SU-DHL-6 (cell line): ENCODE measurements at regions not wholly inside any gene's neighbourhood (a gene's known extent, or its start where the extent isn't known, plus 50 kb on each side); places are given as distances from the start of the nearest gene placed in this dataset.

Experiments
- H2AFZ ChIP-seq: fragments of 200-600 bp; sonication (generic); 2 replicates; pipeline ENCODE4 v1.6.1; 2014; ENCODE audit warnings: low read depth, mild to moderate bottlenecking, moderate library complexity, mixed read lengths, antibody characterized with exemption, low read length; ENCODE audit not compliant: severe bottlenecking
- H3F3A ChIP-seq: fragments of 200-600 bp; shearing (Covaris generic); 2 replicates; pipeline ENCODE4 v1.6.0; 2016; ENCODE audit warnings: antibody characterized with exemption, mild to moderate bottlenecking; ENCODE audit not compliant: insufficient read depth
- H3K27ac ChIP-seq: fragments of 200-600 bp; sonication (generic); 2 replicates; pipeline ENCODE4 v1.5.1; 2016; ENCODE audit warnings: low read depth, mild to moderate bottlenecking, low read length, moderate library complexity, mixed read lengths
- H3K27me3 ChIP-seq: fragments of 200-600 bp; sonication (generic), shearing (Covaris generic); 2 replicates; pipeline ENCODE4 v1.6.0; 2014; ENCODE audit warnings: mild to moderate bottlenecking, low read length
- H3K36me3 ChIP-seq: fragments of 200-600 bp; sonication (generic); 2 replicates; pipeline ENCODE4 v1.6.1; 2014; ENCODE audit warnings: mild to moderate bottlenecking, low read length, mixed read lengths
- H3K4me2 ChIP-seq: fragments of 300-600, 200-600 bp; shearing (Covaris generic), sonication (generic); 2 replicates; pipeline ENCODE4 v1.6.0; 2014; ENCODE audit warnings: low read length, low read depth, mild to moderate bottlenecking; ENCODE audit not compliant: poor library complexity, severe bottlenecking
- H3K4me3 ChIP-seq: fragments of 200-600 bp; sonication (generic); 2 replicates; pipeline ENCODE4 v1.5.1; 2014; ENCODE audit warnings: antibody characterized with exemption, low read length, mild to moderate bottlenecking, mixed read lengths; ENCODE audit not compliant: insufficient read depth, poor library complexity, severe bottlenecking
- H3K79me2 ChIP-seq: fragments of 200-600 bp; sonication (generic); 2 replicates; pipeline ENCODE4 v1.6.1; 2014; ENCODE audit warnings: mild to moderate bottlenecking, low read length, moderate library complexity; ENCODE audit not compliant: insufficient read depth
- H3K9ac ChIP-seq: fragments of 200-600 bp; sonication (generic); 2 replicates; pipeline ENCODE4 v1.7.0; 2014; ENCODE audit warnings: mild to moderate bottlenecking, low read length
- H3K9me2 ChIP-seq: fragments of 200-600 bp; sonication (generic); replicated peaks from 2 replicates; pipeline ENCODE4 v1.6.1; 2014; ENCODE audit warnings: low read length; ENCODE audit not compliant: insufficient read depth
- H3K9me3 ChIP-seq: fragments of 200-600 bp; sonication (generic); 2 replicates; pipeline ENCODE4 v1.6.1; 2014; ENCODE audit warnings: low read length, mixed read lengths; ENCODE audit not compliant: insufficient read depth
- H4K20me1 ChIP-seq: fragments of 200-600 bp; sonication (generic); 2 replicates; pipeline ENCODE4 v1.6.1; 2014; ENCODE audit warnings: low read depth, mild to moderate bottlenecking, antibody characterized with exemption, low read length, moderate library complexity, mixed read lengths
- CTCF ChIP-seq: fragments of 200-600 bp; sonication (generic); IDR thresholded peaks from one replicate; pipeline ENCODE4 v1.5.1; 2017; ENCODE audit warnings: antibody characterized with exemption, mild to moderate bottlenecking, low read length, moderate library complexity; ENCODE audit not compliant: insufficient read depth, poor library complexity, severe bottlenecking
- EZH2phosphoT487 ChIP-seq: fragments of 200-600 bp; sonication (generic), shearing (Covaris generic); conservative IDR thresholded peaks from 2 replicates; pipeline ENCODE4 v1.6.1; 2018; ENCODE audit warnings: mild to moderate bottlenecking, antibody characterized with exemption, low read length, moderate library complexity, mixed read lengths

DNA sequence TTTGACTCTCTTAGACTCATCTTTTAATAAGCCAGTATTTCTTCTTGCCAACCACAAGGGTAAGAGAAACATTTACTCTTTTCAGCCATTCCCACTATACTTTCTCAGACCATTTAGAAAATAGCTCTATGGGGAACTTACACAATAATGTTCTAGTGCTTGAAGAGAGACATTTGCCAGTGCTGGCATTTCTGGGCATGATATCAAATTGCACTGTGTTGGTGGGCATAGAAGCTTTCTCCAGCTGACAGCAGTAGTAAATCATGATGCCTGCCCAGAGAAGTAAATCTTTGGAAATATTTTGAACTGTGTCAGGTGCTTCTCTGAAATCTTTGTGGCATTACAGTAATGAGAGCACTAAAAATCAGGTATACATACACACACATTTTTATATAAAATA lies 346.6 kb downstream of the CBLN2 start:
- no peaks in the 10 kb centered on the region for H3K9me3 ChIP-seq
- no peaks in the 10 kb centered on the region for H3K9me2 ChIP-seq
- TF ChIP-seq EZH2phosphoT487 (no peak), CTCF (no peak)

GRCh38 chr18:72194072-72194471 lies 350.1 kb downstream of the CBLN2 start:
- H3K27me3 ChIP-seq = no peaks in the 10 kb centered on the region
- no peak overlapping the region for H3K9ac ChIP-seq
- no peaks in the 10 kb centered on the region for H4K20me1 ChIP-seq
- no peaks in the 10 kb centered on the region for H3K79me2 ChIP-seq
- no peak overlapping the region for H3K4me3 ChIP-seq
- H2AFZ ChIP-seq = peak overlapping the region; percentile 32
- H3K36me3 ChIP-seq = no peaks in the 10 kb centered on the region
- H3K9me3 ChIP-seq = no peaks in the 10 kb centered on the region
- no peak overlapping the region for H3K27ac ChIP-seq
- no peaks in the 10 kb centered on the region for H3K9me2 ChIP-seq
- H3K4me2 ChIP-seq = no peak overlapping the region
- H3F3A ChIP-seq = no peaks in the 10 kb centered on the region
- TF ChIP-seq CTCF (no peak), EZH2phosphoT487 (no peak)

More for the DNA sequence above, 346.6 kb downstream of the CBLN2 start:
- no peak overlapping the region for H3K4me2 ChIP-seq
- H3K9ac ChIP-seq = no peak overlapping the region
- H3F3A ChIP-seq = no peaks in the 10 kb centered on the region
- no peaks in the 10 kb centered on the region for H3K36me3 ChIP-seq
- no peak overlapping the region for H3K27ac ChIP-seq
- H4K20me1 ChIP-seq = no peaks in the 10 kb centered on the region
- no peaks in the 10 kb centered on the region for H3K79me2 ChIP-seq
- H2AFZ ChIP-seq = no peak overlapping the region
- H3K4me3 ChIP-seq = no peak overlapping the region
- H3K27me3 ChIP-seq = no peaks in the 10 kb centered on the region

GRCh38 chr18:72187956-72188355 lies 356.2 kb downstream of the CBLN2 start:
- no peak overlapping the region for H2AFZ ChIP-seq
- no peak overlapping the region for H3K27ac ChIP-seq
- H4K20me1 ChIP-seq = no peaks in the 10 kb centered on the region
- H3K9ac ChIP-seq = no peak overlapping the region
- no peaks in the 10 kb centered on the region for H3K27me3 ChIP-seq
- H3F3A ChIP-seq = no peaks in the 10 kb centered on the region
- no peaks in the 10 kb centered on the region for H3K9me2 ChIP-seq
- H3K4me2 ChIP-seq = no peak overlapping the region
- no peaks in the 10 kb centered on the region for H3K79me2 ChIP-seq
- H3K4me3 ChIP-seq = no peak overlapping the region
- H3K36me3 ChIP-seq = 0 out of 2 replicates have a peak, but pooled peaks cover 1% of the 10 kb centered on the region
- H3K9me3 ChIP-seq = peaks cover 12% of the 10 kb centered on the region; the same call in 1 of the 2 replicates
- no peak for TF ChIP-seq EZH2phosphoT487
- no peak for TF ChIP-seq CTCF
